Hepatocyte (in vitro differentiated cells): ENCODE measurements at regions not wholly inside any gene's neighbourhood (a gene's known extent, or its start where the extent isn't known, plus 50 kb on each side); places are given as distances from the start of the nearest gene placed in this dataset.

Experiments
- DNase-seq: peaks from one replicate; pipeline ENCODE4 v3.0.0-alpha.2; 2016; ENCODE audit warnings: low spot score
- H2AFZ ChIP-seq: fragments of 200-600 bp; sonication (generic); 2 replicates; pipeline ENCODE4 v1.6.0; 2016; ENCODE audit warnings: antibody characterized with exemption, mild to moderate bottlenecking
- H3K27ac ChIP-seq: fragments of 200-600 bp; sonication (generic); 2 replicates; pipeline ENCODE4 v1.5.1; 2016; ENCODE audit warnings: mild to moderate bottlenecking
- H3K27me3 ChIP-seq: fragments of 200-600 bp; sonication (generic); 2 replicates; pipeline ENCODE4 v1.6.1; 2016
- H3K36me3 ChIP-seq: fragments of 200-600 bp; sonication (generic); replicated peaks from 2 replicates; pipeline ENCODE4 v1.5.1; 2016; ENCODE audit warnings: low read depth; ENCODE audit not compliant: insufficient read depth
- H3K4me1 ChIP-seq: fragments of 200-600 bp; sonication (generic); 2 replicates; pipeline ENCODE4 v1.5.1; 2016; ENCODE audit warnings: mild to moderate bottlenecking, moderate library complexity; ENCODE audit not compliant: insufficient read depth
- H3K4me2 ChIP-seq: fragments of 200-600 bp; sonication (generic); 2 replicates; pipeline ENCODE4 v1.6.0; 2016
- H3K4me3 ChIP-seq: fragments of 200-600 bp; sonication (generic); 2 replicates; pipeline ENCODE4 v1.5.1; 2016; ENCODE audit warnings: mild to moderate bottlenecking
- H3K79me2 ChIP-seq: fragments of 200-600 bp; sonication (generic); 2 replicates; pipeline ENCODE4 v1.6.0; 2017; ENCODE audit warnings: mild to moderate bottlenecking
- H3K9me2 ChIP-seq: fragments of 200-600 bp; sonication (generic); replicated peaks from 2 replicates; pipeline ENCODE4 v1.6.0; 2017; ENCODE audit warnings: mild to moderate bottlenecking; ENCODE audit not compliant: insufficient read depth
- H3K9me3 ChIP-seq: fragments of 200-600 bp; sonication (generic); 2 replicates; pipeline ENCODE4 v1.5.1; 2016; ENCODE audit warnings: low read depth, mild to moderate bottlenecking
- H4K20me1 ChIP-seq: fragments of 200-600 bp; sonication (generic); 2 replicates; pipeline ENCODE4 v1.6.0; 2016; ENCODE audit warnings: mild to moderate bottlenecking; ENCODE audit not compliant: insufficient read depth, poor library complexity, severe bottlenecking
- EZH2 ChIP-seq: fragments of 200-600 bp; sonication (generic); IDR thresholded peaks from 2 replicates; pipeline ENCODE4 v1.6.1; 2016; ENCODE audit warnings: antibody characterized with exemption, mild to moderate bottlenecking, borderline replicate concordance
- EZH2phosphoT487 ChIP-seq: fragments of 200-600 bp; sonication (generic); IDR thresholded peaks from one replicate; pipeline ENCODE4 v1.6.1; 2018; ENCODE audit warnings: antibody characterized with exemption, mild to moderate bottlenecking, low read depth, moderate library complexity; ENCODE audit not compliant: unreplicated experiment, severe bottlenecking
- whole genome bisulfite sequencing: methylation state at CpG from one replicate; pipeline ENCODE4 v1.1.6; 2016; ENCODE audit warnings: low lambda C conversion rate; ENCODE audit errors: missing lambda C conversion rate; 5-methylcytosine and 5-hydroxymethylcytosine counted together
- TF ChIP-seq, protein P1 (sequence below): fragments of 200-600 bp; sonication (generic); IDR thresholded peaks from 2 replicates; pipeline ENCODE4 v1.5.1; 2016; ENCODE audit warnings: antibody characterized with exemption, mild to moderate bottlenecking; ENCODE audit not compliant: poor library complexity

DNA sequence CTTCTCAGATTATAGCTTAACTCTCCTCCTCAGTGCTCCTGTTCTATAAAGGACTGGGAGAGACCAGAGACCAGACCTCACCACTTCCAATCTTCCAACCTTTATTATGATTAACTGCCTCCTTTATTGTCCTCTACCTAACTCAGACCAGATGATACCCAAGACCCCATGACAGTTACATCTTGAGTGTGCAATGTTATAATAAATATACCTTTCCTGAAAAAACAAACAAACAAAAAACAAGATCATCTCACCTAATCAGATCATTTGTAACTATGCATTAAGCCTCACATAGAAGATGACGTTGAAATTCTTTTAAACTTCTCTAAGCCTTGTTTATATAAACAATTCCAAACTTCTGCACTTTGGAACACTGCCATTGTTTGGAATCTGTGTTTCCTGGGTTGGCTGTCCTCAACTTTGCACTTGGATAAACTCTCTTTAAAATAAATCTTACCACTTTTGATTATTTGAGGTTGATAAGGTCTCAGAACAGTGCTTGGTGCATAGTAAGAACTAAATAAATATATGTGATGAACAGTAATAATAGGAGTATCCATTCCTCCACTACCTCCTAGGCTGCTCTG lies 342.7 kb downstream of the TDRD15 start:
- H3K27ac ChIP-seq: no peak overlapping the region
- H3K36me3 ChIP-seq: no peaks in the 10 kb centered on the region
- H3K4me2 ChIP-seq: no peak overlapping the region
- H4K20me1 ChIP-seq: no peaks in the 10 kb centered on the region
- no peaks in the 10 kb centered on the region for H3K27me3 ChIP-seq
- H3K4me1 ChIP-seq: peaks cover 3% of the 10 kb centered on the region
- DNase-seq: no peak
- no peak for TF ChIP-seq EZH2
- TF ChIP-seq, protein P1, sequence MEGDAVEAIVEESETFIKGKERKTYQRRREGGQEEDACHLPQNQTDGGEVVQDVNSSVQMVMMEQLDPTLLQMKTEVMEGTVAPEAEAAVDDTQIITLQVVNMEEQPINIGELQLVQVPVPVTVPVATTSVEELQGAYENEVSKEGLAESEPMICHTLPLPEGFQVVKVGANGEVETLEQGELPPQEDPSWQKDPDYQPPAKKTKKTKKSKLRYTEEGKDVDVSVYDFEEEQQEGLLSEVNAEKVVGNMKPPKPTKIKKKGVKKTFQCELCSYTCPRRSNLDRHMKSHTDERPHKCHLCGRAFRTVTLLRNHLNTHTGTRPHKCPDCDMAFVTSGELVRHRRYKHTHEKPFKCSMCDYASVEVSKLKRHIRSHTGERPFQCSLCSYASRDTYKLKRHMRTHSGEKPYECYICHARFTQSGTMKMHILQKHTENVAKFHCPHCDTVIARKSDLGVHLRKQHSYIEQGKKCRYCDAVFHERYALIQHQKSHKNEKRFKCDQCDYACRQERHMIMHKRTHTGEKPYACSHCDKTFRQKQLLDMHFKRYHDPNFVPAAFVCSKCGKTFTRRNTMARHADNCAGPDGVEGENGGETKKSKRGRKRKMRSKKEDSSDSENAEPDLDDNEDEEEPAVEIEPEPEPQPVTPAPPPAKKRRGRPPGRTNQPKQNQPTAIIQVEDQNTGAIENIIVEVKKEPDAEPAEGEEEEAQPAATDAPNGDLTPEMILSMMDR: no peak
- no peak for TF ChIP-seq EZH2phosphoT487
- H3K9me2 ChIP-seq: no peaks in the 10 kb centered on the region
- no peak overlapping the region for H3K4me3 ChIP-seq
- no peaks in the 10 kb centered on the region for H3K9me3 ChIP-seq
- H3K79me2 ChIP-seq: no peaks in the 10 kb centered on the region
- 42% methylated on average over 1 of the region's 1 CpG for WGBS
- no peak overlapping the region for H2AFZ ChIP-seq

- Histone ChIP-seq H3K4me3 (no peak overlapping the region), H3K9me2 (no peaks in the 10 kb centered on the region), H3K4me1 (peaks cover 3% of the 10 kb centered on the region), H3K79me2 (no peaks in the 10 kb centered on the region), H3K27ac (no peak overlapping the region), H3K4me2 (no peak overlapping the region), H3K27me3 (no peaks in the 10 kb centered on the region), H3K36me3 (no peaks in the 10 kb centered on the region), H4K20me1 (no peaks in the 10 kb centered on the region), H2AFZ (no peak overlapping the region), H3K9me3 (no peaks in the 10 kb centered on the region)
- no peak for DNase-seq
- no peak for TF ChIP-seq EZH2
- TF ChIP-seq, protein P1: no peak
- 86% methylated on average over 1 of the region's 1 CpG for WGBS
Measured at GRCh38 chr2:21467280-21467818, 343.6 kb downstream of the TDRD15 start.

DNA sequence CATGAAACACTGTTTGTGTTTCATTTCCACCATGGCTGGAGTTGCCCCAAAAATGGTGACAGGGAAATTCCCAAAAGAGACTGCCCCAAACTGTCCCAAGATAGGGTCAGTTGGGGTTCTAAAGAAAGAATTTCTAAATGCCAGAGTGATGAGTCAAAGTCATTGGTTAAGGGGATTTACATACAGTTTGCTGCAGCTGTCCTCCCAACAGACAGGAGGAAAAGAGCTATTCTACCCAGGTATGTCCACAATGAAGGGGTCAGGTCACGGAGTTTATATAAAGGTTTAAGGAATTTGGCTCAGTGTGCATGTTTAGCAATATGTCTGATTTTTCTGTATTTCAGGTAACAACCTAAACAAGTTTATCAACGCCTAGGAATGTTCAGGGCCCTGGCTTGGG lies 344.1 kb downstream of the TDRD15 start:
- Histone ChIP-seq H3K4me2 (no peak overlapping the region), H3K4me1 (peaks cover 3% of the 10 kb centered on the region), H3K4me3 (no peak overlapping the region), H4K20me1 (no peaks in the 10 kb centered on the region), H2AFZ (no peak overlapping the region), H3K36me3 (no peaks in the 10 kb centered on the region), H3K27ac (no peak overlapping the region), H3K27me3 (no peaks in the 10 kb centered on the region), H3K79me2 (no peaks in the 10 kb centered on the region), H3K9me2 (no peaks in the 10 kb centered on the region), H3K9me3 (no peaks in the 10 kb centered on the region)
- TF ChIP-seq, protein P1: no peak
- no peak for TF ChIP-seq EZH2phosphoT487
- TF ChIP-seq EZH2: no peak
- DNase-seq: no peak
- WGBS: 91% methylated on average over 2 of the region's 2 CpGs

DNA sequence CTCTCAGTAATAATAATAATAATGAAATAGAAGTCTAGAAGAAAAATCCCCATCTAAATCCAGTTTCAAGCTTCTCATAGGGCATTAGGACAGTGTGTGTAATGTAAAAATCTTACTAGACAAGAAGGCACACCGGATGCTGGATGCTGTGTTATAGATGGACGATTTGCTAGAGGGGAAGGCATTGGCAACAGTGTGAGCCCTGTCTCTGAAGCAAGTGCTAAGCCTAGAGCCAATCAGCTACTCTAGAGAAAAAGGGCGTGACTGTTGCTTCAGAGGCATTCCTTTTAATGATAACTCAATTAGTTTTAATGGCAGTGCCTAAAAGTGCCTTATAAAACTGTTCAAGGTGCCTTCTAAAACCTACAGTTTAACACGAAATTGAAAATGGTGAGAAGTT lies 344.9 kb downstream of the TDRD15 start:
- WGBS: 77% methylated on average over 4 of the region's 4 CpGs
- TF ChIP-seq EZH2phosphoT487 (no peak), EZH2 (no peak)
- TF ChIP-seq, protein P1: no peak
- no peak overlapping the region for H2AFZ ChIP-seq

More for the DNA sequence above, 344.9 kb downstream of the TDRD15 start:
- H3K36me3 ChIP-seq: no peaks in the 10 kb centered on the region
- H4K20me1 ChIP-seq: no peaks in the 10 kb centered on the region
- H3K4me2 ChIP-seq: no peak overlapping the region
- H3K9me2 ChIP-seq: no peaks in the 10 kb centered on the region
- DNase-seq: no peak
- H3K27me3 ChIP-seq: no peaks in the 10 kb centered on the region
- H3K27ac ChIP-seq: no peak overlapping the region
- H3K4me1 ChIP-seq: peaks cover 3% of the 10 kb centered on the region
- H3K79me2 ChIP-seq: no peaks in the 10 kb centered on the region
- no peaks in the 10 kb centered on the region for H3K9me3 ChIP-seq
- H3K4me3 ChIP-seq: no peak overlapping the region
